Urothelium cell line (cell line): ENCODE measurements at regions not wholly inside any gene's neighbourhood (a gene's known extent, or its start where the extent isn't known, plus 50 kb on each side); places are given as distances from the start of the nearest gene placed in this dataset.
A peak's percentile ranks its signal among the peaks of the same experiment; 100 is the strongest.

ENCODE experiments used
- DNase-seq: peaks from one replicate; pipeline ENCODE4 v3.0.0; 2011; ENCODE audit warnings: low spot score, mixed read lengths
- FAIRE-seq: peaks from 2 replicates; lab custom pipeline; 2011; peaks lifted over from hg19 to GRCh38; lab: Jason Lieb, UNC

DNA sequence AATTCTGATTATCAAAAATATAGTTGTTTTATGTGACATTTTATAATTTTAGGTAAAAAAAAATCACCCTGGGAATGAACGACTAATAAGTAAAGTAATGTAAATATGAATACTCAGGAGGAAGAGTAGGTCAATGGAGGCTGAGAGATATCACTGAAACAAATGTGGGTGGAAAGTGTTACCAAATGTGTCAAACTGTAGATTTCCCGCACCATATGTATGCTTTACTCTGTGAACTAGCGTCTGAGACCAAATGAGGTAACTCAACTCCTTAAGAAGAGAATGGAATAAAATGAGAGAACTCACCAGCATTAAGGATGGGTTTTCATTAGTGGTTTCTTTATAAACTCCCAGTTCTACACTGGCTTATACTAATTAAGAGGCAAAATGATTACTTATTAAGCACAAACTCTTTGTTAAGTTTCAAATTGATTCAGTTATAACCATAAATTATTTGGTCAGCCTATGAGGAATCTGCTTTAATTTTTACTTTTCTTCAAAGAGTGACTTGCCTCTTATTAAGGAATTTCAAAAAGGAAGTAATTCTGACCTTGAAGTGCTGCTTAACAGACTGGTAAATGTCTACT, 784.7 kb upstream of the GJE1 start:
- DNase-seq: no peak
- FAIRE-seq: no peak

- DNase-seq (no peak), FAIRE-seq (no peak)
Measured at GRCh38 chr6:141347086-141347485, 785.6 kb upstream of the GJE1 start.

- DNase-seq (no peak), FAIRE-seq (no peak)
Measured at GRCh38 chr6:141346535-141346934, 786.2 kb upstream of the GJE1 start.

GRCh38 chr6:141337191-141337590, 795.5 kb upstream of the GJE1 start:
- DNase-seq: no peak
- FAIRE-seq: no peak

GRCh38 chr6:141335477-141336273, 797.0 kb upstream of the GJE1 start:
- FAIRE-seq (no peak), DNase-seq (no peak)

DNA sequence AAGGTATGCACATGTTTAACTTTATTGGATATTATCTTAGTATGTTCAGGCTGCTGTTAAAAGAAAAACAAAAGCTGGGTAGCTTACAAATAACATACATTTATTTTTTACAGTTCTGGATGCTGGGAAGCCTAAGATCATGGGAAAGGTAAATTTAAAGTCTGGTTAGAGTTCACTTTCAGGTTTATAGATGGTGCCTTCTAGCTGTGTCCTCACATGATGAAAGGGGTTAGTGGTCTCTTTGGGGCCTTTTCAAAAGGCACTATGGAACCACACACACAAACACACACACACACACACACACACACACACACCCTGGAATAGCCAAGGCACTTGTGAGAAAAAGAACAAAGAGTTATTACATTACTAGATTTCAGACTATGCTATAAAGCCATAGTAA, 805.8 kb upstream of the GJE1 start:
- no peak for FAIRE-seq

GRCh38 chr6:141326426-141326825, 806.3 kb upstream of the GJE1 start:
- FAIRE-seq: peak; percentile 96
- DNase-seq: peak; percentile 70

More for the DNA sequence above, 805.8 kb upstream of the GJE1 start:
- DNase-seq: no peak

- FAIRE-seq (no peak), DNase-seq (peak; percentile 9)
Measured at GRCh38 chr6:141321493-141322347, 811.0 kb upstream of the GJE1 start.

DNA sequence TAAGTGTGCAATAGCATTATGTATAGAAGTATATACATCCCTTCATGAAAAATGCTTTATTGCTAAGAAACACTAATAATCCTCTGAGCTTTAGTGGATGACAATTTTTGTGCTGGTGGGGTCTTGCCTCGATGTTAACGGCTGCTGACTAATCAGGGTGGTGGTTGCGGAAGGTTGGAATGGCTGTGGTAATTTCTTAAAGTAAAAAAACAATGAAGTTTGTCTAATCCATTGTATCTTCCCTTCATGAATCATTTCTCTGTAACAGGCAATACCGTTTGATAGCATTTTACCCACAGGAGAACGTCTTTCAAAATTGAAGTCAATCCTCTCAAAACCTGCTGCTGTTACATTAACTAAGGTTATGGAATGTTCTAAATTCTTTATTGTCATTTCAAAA, 816.5 kb upstream of the GJE1 start:
- FAIRE-seq: no peak
- no peak for DNase-seq

DNA sequence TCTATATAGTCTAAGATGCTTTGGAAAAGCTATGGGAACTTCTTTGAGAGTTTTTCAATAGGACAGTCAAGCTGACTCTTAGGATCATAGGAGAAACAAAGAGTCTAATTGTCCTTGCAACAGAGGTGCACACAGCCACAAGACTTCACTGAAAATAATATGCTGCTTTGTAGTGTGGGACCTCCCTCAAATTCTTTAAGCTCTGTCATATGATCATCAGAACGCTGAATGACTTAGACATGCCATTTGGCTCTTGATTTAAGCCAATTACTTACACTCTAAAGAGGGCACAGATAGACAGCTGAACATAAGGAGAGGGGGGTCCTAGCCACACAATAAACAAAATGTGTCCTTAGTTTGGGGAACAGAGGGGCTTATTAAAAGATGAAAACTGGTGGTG, 818.7 kb upstream of the GJE1 start:
- DNase-seq (no peak), FAIRE-seq (no peak)

DNA sequence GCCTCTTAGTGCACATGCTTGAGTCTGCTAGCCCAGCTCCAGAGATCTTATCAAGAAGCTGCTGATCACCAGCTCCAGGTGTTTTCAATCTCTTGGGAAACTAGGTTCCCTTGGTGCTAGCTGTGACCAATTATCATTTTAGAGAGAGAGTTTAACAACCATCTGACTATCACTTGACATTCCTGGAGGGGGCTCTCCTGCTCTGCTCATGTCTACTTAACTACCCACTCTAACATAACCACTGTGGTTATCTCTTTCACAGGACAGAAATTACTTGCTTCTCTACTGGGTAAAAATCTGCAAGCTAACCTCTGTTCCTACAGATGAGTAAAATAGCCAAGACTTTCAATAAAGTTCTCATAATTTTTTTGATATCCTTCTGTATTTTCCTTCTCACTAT, 823.4 kb upstream of the GJE1 start:
- DNase-seq: no peak
- no peak for FAIRE-seq

- FAIRE-seq (no peak), DNase-seq (no peak)
Measured at GRCh38 chr6:141307309-141307998, 825.3 kb upstream of the GJE1 start.

- no peak for FAIRE-seq
Measured at GRCh38 chr6:141303907-141304306, 828.8 kb upstream of the GJE1 start.

GRCh38 chr6:141301779-141302178, 830.9 kb upstream of the GJE1 start:
- FAIRE-seq (no peak), DNase-seq (no peak)

More at GRCh38 chr6:141303907-141304306, 828.8 kb upstream of the GJE1 start:
- DNase-seq: no peak

DNA sequence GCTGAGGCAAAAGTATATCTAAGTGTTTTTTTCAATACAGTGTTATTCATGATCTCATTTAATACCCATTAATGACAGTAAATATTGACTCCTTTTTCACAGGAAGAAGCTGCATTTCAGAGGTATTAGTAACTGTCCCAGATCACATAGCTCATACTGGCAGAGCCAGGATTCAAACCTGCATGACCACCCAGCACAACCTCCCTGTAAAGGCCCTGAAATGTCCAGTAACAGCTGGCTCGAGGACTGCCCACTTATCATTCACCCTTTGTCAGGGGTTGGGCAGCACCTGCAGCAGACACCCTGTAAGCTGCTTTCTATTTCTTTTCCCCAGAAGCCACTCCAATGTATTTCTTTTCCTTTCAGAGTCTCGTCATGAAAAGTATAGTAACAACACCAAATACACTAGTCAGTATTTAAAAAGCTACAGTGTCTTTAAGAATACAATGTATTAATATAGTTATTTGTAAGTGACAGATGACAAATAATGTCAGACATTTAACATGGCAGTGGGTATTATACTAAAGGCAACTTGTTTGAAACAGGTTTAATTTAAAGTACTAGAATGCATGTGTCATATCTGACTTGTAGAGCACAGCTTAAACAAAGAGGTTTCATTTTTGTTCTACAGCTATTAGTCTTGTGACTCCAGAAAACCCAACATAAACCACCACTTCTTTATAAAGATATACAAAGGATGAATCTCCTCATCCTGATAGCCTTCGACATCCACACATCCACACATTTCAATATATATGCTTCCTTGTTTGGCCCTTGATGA, 841.6 kb upstream of the GJE1 start:
- FAIRE-seq (no peak), DNase-seq (no peak)

DNA sequence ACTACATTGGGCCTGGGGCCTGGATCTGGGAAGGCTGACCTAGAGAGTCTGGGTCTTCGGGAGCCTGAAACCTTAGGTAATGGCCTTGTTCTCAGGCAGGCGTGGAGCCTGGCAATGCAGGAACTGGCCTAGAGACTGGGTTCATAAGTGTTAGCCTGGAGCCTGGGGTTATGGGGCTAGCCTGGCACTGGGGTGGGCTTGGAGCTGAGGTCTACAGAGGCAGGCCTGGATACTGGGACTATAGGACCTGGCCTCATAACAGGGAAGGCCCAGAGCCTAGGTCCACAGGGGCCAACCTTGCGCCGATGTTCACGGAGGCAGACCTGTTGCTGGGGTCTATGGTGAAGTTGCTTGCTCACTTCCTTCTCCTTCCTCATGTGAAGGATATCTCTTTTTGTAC, 843.8 kb upstream of the GJE1 start:
- FAIRE-seq (no peak), DNase-seq (no peak)

DNA sequence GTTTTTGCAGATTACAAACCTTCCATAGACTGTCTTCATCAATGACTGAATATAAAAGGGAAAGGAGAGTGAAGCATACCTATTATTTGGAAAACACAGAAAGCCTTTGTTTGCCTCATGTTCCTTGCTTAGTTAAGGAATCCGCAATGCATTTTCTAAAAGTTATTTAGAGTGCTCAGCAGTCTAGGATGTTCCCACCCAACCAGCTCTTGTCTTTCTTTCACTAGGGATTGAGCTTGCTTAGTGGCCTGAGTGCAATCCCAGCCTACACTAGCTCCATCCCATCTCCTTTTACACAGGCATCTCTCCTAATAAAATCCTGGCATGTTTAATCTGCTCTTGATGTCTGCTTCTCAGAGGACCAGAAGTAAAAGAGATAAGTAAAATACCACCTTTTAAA, 850.5 kb upstream of the GJE1 start:
- no peak for FAIRE-seq
- no peak for DNase-seq

DNA sequence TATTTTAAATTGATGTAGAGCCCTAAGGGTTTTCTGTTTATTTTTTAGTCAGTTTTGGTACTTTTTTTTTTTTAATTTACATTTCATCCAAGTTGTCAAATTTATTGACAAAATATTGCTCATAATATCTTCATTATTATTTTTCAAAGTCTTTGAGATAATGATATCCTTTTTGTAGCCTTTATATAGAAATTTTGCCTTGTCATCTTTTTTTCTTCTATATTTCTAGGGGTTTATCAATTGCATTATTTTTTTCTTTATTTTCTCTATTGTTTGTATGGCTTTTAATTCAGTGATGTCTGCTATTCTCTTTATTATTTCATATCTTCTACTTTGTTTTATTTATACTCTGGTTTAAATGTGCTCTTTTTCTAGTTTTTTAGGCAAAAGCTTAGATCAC, 863.0 kb upstream of the GJE1 start:
- FAIRE-seq (no peak), DNase-seq (no peak)

DNA sequence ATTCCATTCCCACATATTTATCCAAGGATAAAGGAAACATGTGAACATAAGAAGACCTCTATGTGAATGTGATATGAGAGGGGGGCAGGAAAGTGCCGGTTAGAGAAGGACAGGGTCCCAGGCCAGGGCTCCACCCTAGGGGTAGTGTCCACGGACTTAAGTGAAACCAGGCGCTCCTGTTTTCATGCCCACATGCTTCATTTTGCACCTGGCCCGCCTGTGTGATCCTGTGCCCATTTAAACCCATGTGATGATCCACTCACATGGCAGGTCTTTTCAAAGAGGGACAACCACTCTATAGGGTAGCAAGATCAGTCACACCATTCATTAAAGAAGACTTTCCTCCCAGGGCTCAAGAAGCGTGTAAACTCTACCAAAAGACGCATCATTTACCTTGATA, 865.3 kb upstream of the GJE1 start:
- DNase-seq (no peak), FAIRE-seq (no peak)
